HCT116 (cell line): ENCODE measurements at regions not wholly inside any gene's neighbourhood (a gene's known extent, or its start where the extent isn't known, plus 50 kb on each side); places are given as distances from the start of the nearest gene placed in this dataset.

Source experiments
- ATAC-seq: fragments of 200-7000 bp; cut with Tn5 transposase; 2 replicates; pipeline ENCODE4 v1.9.1; 2020; ENCODE audit warnings: mild to moderate bottlenecking, moderate library complexity
- BruUV-seq: library from RNA; stranded (reverse); fragments of 400-500 nt; replicated peaks from 2 replicates; lab custom pipeline; 2021; lab: Mats Ljungman, UMichigan
- CTCF ChIA-PET: fragments of 300-600 bp; sonication (Branson Sonifier 250); formaldehyde crosslinking; loops from one replicate; lab custom pipeline; 2021; ENCODE audit warnings: antibody characterized with exemption; lab: Charles Lee
- POLR2A ChIA-PET: fragments of 300-600, 350-600 bp; sonication (Branson Sonifier 250); formaldehyde crosslinking; loops from one replicate; lab custom pipeline; 2021; ENCODE audit warnings: antibody characterized with exemption; lab: Charles Lee
- RAD21 ChIA-PET, 2 experiments: fragments of 300-600 bp; sonication (Branson Sonifier 250); formaldehyde crosslinking; loops; one replicate each; lab custom pipeline; 2023; ENCODE audit warnings: low total read pairs in 2 of 2; ENCODE audit not compliant: uncharacterized antibody in 2 of 2, unreplicated experiment in 2 of 2, low non-redundant PET in 1 of 2; lab: Charles Lee
- DNase-seq: peaks from one replicate; pipeline ENCODE4 v3.0.0-alpha.2; 2010; ENCODE audit warnings: low read depth, low spot score
- H2AFZ ChIP-seq: fragments of 200-600 bp; shearing (Covaris generic), sonication (generic); 2 replicates; pipeline ENCODE4 v1.6.1; 2017; ENCODE audit warnings: low read depth, mixed run types, mixed read lengths, antibody characterized with exemption, low read length; ENCODE audit not compliant: poor library complexity, severe bottlenecking
- H3K27ac ChIP-seq: 2 replicates; pipeline ENCODE4 v1.5.1; 2012; ENCODE audit warnings: low read depth, low read length
- H3K27me3 ChIP-seq: fragments of 200-600 bp; sonication (generic); 2 replicates; pipeline ENCODE4 v1.6.1; 2016; ENCODE audit warnings: mixed run types, low read length, mixed read lengths; ENCODE audit not compliant: insufficient read depth
- H3K36me3 ChIP-seq, 2 experiments: fragments of 200-500 bp in 1 of 2; fragments of 200-600 bp in 1 of 2; sonication (Bioruptor generic) in 1 of 2; sonication (generic) in 1 of 2; 2 replicates each; pipeline versions ENCODE4 v1.5.1 to v1.6.1; 2014 to 2016; ENCODE audit warnings: low read length in 2 of 2, inconsistent platforms in 1 of 2, mixed read lengths in 1 of 2, mixed run types in 1 of 2; ENCODE audit not compliant: insufficient read depth in 2 of 2, control insufficient read depth in 1 of 2
- H3K4me1 ChIP-seq, 2 experiments: fragments of 200-600 bp in 1 of 2; sonication (generic) in 1 of 2; 2 replicates each; pipeline versions ENCODE4 v1.5.1 to v1.6.1; 2012 to 2017; ENCODE audit warnings: low read length in 2 of 2, inconsistent platforms in 1 of 2, mild to moderate bottlenecking in 1 of 2, mixed read lengths in 1 of 2, mixed run types in 1 of 2, moderate library complexity in 1 of 2; ENCODE audit not compliant: insufficient read depth in 2 of 2, control insufficient read depth in 1 of 2
- H3K4me2 ChIP-seq: fragments of 200-600 bp; sonication (generic); 2 replicates; pipeline ENCODE4 v1.6.1; 2017; ENCODE audit warnings: mixed run types, low read length, mixed read lengths
- H3K4me3 ChIP-seq, 2 experiments: fragments of 200-600 bp in 1 of 2; sonication (generic) in 1 of 2; replicated peaks in 1 of 2; 2 replicates each; pipeline ENCODE4 v1.5.1; 2011 to 2016; ENCODE audit warnings: low read length in 2 of 2, control low read depth in 1 of 2, low read depth in 1 of 2, mild to moderate bottlenecking in 1 of 2, mixed read lengths in 1 of 2, mixed run types in 1 of 2
- H3K79me2 ChIP-seq: fragments of 200-600 bp; sonication (generic); 2 replicates; pipeline ENCODE4 v1.6.1; 2017; ENCODE audit warnings: mild to moderate bottlenecking, mixed run types, low read length, moderate library complexity, mixed read lengths; ENCODE audit not compliant: insufficient read depth
- H3K9ac ChIP-seq: fragments of 200-600 bp; sonication (generic); 2 replicates; pipeline ENCODE4 v1.6.1; 2016; ENCODE audit warnings: low read length, mixed read lengths
- H3K9me2 ChIP-seq: fragments of 200-600 bp; sonication (generic), shearing (Covaris generic); 2 replicates; pipeline ENCODE4 v1.6.1; 2017; ENCODE audit warnings: mixed run types, mild to moderate bottlenecking, moderate library complexity; ENCODE audit not compliant: insufficient read depth
- H3K9me3 ChIP-seq, 2 experiments: fragments of 200-500 bp in 1 of 2; fragments of 200-600 bp in 1 of 2; sonication (Bioruptor generic) in 1 of 2; sonication (generic) in 1 of 2; 2 replicates each; pipeline ENCODE4 v1.6.1; 2014 to 2017; ENCODE audit warnings: low read length in 2 of 2, mixed read lengths in 2 of 2, inconsistent platforms in 1 of 2, low read depth in 1 of 2, mild to moderate bottlenecking in 1 of 2, mixed run types in 1 of 2, moderate library complexity in 1 of 2; ENCODE audit not compliant: control insufficient read depth in 1 of 2, insufficient read depth in 1 of 2
- H4K20me1 ChIP-seq: fragments of 200-600 bp; sonication (generic), shearing (Covaris generic); 2 replicates; pipeline ENCODE4 v1.6.1; 2017; ENCODE audit warnings: mixed run types, mild to moderate bottlenecking, moderate library complexity; ENCODE audit not compliant: insufficient read depth
- CBX3 ChIP-seq: IDR thresholded peaks from 2 replicates; pipeline ENCODE4 v1.6.1; 2012; ENCODE audit warnings: low read depth
- CEBPB ChIP-seq: IDR thresholded peaks from 2 replicates; pipeline ENCODE4 v1.6.1; 2012; ENCODE audit warnings: low read depth
- CTCF ChIP-seq, 3 experiments: fragments of 200-600 bp in 1 of 3; sonication (generic) in 1 of 3; IDR thresholded peaks in 2 of 3; conservative IDR thresholded peaks in 1 of 3; 2 replicates each; pipeline ENCODE4 v1.5.1; 2012 to 2017; ENCODE audit warnings: low read depth in 2 of 3, low read length in 2 of 3, antibody characterized with exemption in 1 of 3, borderline replicate concordance in 1 of 3, control low read depth in 1 of 3, mild to moderate bottlenecking in 1 of 3, mixed read lengths in 1 of 3, mixed run types in 1 of 3, moderate library complexity in 1 of 3; ENCODE audit not compliant: insufficient read depth in 1 of 3
- EGR1 ChIP-seq: IDR thresholded peaks from 2 replicates; pipeline ENCODE4 v1.6.1; 2012; ENCODE audit warnings: low read depth
- ELF1 ChIP-seq: IDR thresholded peaks from 2 replicates; pipeline ENCODE4 v1.6.1; 2012; ENCODE audit warnings: low read depth, borderline replicate concordance
- EZH2phosphoT487 ChIP-seq: fragments of 200-600 bp; IDR thresholded peaks from 2 replicates; pipeline ENCODE4 v1.6.1; 2018; ENCODE audit warnings: antibody characterized with exemption, borderline replicate concordance
- FOSL1 ChIP-seq: IDR thresholded peaks from 2 replicates; pipeline ENCODE4 v1.6.1; 2012; ENCODE audit warnings: low read depth
- JUND ChIP-seq: IDR thresholded peaks from 2 replicates; pipeline ENCODE4 v1.6.1; 2012
- POLR2A ChIP-seq: IDR thresholded peaks from 2 replicates; pipeline ENCODE4 v1.7.0; 2011; ENCODE audit warnings: borderline replicate concordance; ENCODE audit not compliant: insufficient read depth, insufficient read length; ENCODE audit errors: extremely low read depth
- POLR2AphosphoS5 ChIP-seq: IDR thresholded peaks from 2 replicates; pipeline ENCODE4 v1.6.1; 2011; ENCODE audit warnings: mild to moderate bottlenecking, low read depth, low read length, moderate library complexity
- REST ChIP-seq: IDR thresholded peaks from 2 replicates; pipeline ENCODE4 v1.6.1; 2012; ENCODE audit warnings: low read depth
- SIN3A ChIP-seq: IDR thresholded peaks from 2 replicates; pipeline ENCODE4 v1.6.1; 2012; ENCODE audit warnings: low read depth
- SP1 ChIP-seq: IDR thresholded peaks from 2 replicates; pipeline ENCODE4 v1.6.1; 2012; ENCODE audit warnings: low read depth
- SRF ChIP-seq: IDR thresholded peaks from 2 replicates; pipeline ENCODE4 v1.6.1; 2012; ENCODE audit warnings: low read depth
- TCF7L2 ChIP-seq: IDR thresholded peaks from 2 replicates; pipeline ENCODE4 v1.7.0; 2011; ENCODE audit warnings: borderline replicate concordance, inconsistent platforms; ENCODE audit not compliant: insufficient read depth, insufficient read length; ENCODE audit errors: extremely low read depth
- YY1 ChIP-seq: IDR thresholded peaks from 2 replicates; pipeline ENCODE4 v1.6.1; 2011; ENCODE audit warnings: low read length, low read depth, moderate library complexity, mild to moderate bottlenecking; ENCODE audit not compliant: insufficient replicate concordance; ENCODE audit errors: extremely low read depth
- ZFX ChIP-seq: fragments of 450-650 bp; IDR thresholded peaks from 2 replicates; pipeline ENCODE4 v1.6.1; 2017
- ZNF274 ChIP-seq: fragments of 200-500 bp; sonication (Bioruptor generic); IDR thresholded peaks from 2 replicates; pipeline ENCODE4 v1.6.1; 2014; ENCODE audit warnings: mild to moderate bottlenecking, low read depth, low read length, inconsistent platforms
- intact Hi-C: fragments of 100-400 bp; cut with micrococcal nuclease; formaldehyde crosslinking; loops from 2 replicates; pipeline ENCODE4 v1.10.0; 2022

DNA sequence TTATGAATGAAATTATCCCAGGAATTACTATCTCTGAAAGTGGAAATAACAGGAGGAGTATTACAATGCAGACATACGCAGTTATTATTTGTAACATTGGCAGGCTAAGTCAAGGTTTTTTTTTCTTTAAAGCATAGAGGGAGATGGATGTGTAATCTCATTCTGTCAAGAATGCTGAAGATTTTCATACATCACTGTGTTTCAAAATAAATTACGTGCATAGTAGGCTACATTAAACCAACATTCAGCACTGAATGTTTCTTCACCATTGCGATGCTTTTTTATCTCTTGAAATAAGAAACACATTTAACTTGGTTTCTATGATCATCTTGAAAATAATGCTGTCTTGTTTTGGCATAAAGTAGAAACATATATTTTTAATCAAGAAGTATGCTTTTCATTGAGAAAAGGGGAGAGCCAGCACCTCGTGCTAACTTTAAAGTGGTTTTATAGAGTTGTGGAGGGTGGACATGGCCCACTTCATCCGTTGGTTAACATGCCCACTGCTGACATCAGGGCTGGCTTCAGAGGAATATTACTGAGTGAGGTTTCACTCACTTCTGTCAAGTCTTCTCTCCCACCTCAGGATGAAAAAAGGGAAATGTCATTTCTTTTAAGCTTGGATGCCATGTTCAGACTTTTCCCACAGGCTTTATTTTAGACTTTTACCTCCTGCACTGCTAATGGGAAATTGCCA, 203.6 kb upstream of the MEF2C start (continued):
- no peak for TF ChIP-seq CTCF (IDR thresholded peaks at IDR 0.05 in 2 of 3, conservative IDR thresholded peaks at IDR 0.05 in 1 of 3; ENCODE audit: borderline replicate concordance in 1 of 3, insufficient read depth in 1 of 3, low read depth in 2 of 3, low read length in 2 of 3)
- no peak for TF ChIP-seq POLR2A
- TF ChIP-seq ZFX, result no peak
- TF ChIP-seq YY1, result no peak
- no peak for TF ChIP-seq TCF7L2
- TF ChIP-seq POLR2AphosphoS5, result no peak
- no peak for TF ChIP-seq EZH2phosphoT487
- no peak for TF ChIP-seq CBX3
- no peak for TF ChIP-seq SIN3A

DNA sequence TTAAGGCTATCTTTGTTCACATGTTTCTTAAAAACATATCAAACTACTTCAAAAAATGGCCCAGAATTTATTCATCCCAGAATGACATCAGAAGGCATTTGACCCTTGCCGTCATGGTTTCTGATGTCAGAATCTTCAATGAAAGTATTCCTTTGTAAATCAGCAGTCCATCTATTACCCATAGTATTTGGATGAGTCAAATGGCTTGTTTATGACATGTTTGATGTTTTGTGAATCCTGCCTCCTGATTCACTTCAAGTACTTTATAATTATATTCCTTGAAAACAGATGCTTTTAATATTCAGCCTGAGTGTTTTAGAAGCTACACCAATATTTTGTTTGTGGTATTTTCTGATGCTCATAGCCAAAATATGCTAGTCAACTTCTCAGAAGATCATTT, 200.8 kb upstream of the MEF2C start:
- Histone ChIP-seq H3K4me3 (no peak overlapping the region), H3K4me2 (no peak overlapping the region), H2AFZ (no peak overlapping the region), H3K4me1 (no peaks in the 10 kb centered on the region), H3K36me3 (no peaks in the 10 kb centered on the region), H4K20me1 (no peaks in the 10 kb centered on the region), H3K27ac (no peak overlapping the region), H3K27me3 (no peaks in the 10 kb centered on the region), H3K79me2 (no peaks in the 10 kb centered on the region), H3K9me3 (no peaks in the 10 kb centered on the region), H3K9me2 (no peaks in the 10 kb centered on the region), H3K9ac (no peak overlapping the region)
- no peak for DNase-seq
- CTCF ChIA-PET, result no interaction called here
- ATAC-seq, result no peak
- BruUV-seq, result no TSS peak
- intact Hi-C loops, result no loop called here
- RAD21 ChIA-PET, result no interaction called here
- POLR2A ChIA-PET, result no interaction called here
- no peak for TF ChIP-seq ELF1
- no peak for TF ChIP-seq CEBPB
- no peak for TF ChIP-seq SP1
- TF ChIP-seq SRF, result no peak
- no peak for TF ChIP-seq JUND
- no peak for TF ChIP-seq CBX3
- no peak for TF ChIP-seq EGR1
- TF ChIP-seq SIN3A, result no peak
- TF ChIP-seq REST, result no peak
- TF ChIP-seq FOSL1, result no peak
- no peak for TF ChIP-seq ZNF274
- TF ChIP-seq POLR2AphosphoS5, result no peak
- no peak for TF ChIP-seq CTCF (IDR thresholded peaks at IDR 0.05 in 2 of 3, conservative IDR thresholded peaks at IDR 0.05 in 1 of 3; ENCODE audit: borderline replicate concordance in 1 of 3, insufficient read depth in 1 of 3, low read depth in 2 of 3, low read length in 2 of 3)
- TF ChIP-seq ZFX, result no peak
